ENCODE measurements at regions not wholly inside any gene's neighbourhood (a gene's known extent, or its start where the extent isn't known, plus 50 kb on each side); places are given as distances from the start of the nearest gene placed in this dataset.
"Not testable (repeated sequence)": the region's sequence is repeated elsewhere in the genome, so short reads cannot be mapped to it uniquely, and the experiment has no call there.

GRCh38 chr4:79739912-79740311 is 331.9 kb upstream of the GK2 start:
- no peak for DNase-seq

DNA sequence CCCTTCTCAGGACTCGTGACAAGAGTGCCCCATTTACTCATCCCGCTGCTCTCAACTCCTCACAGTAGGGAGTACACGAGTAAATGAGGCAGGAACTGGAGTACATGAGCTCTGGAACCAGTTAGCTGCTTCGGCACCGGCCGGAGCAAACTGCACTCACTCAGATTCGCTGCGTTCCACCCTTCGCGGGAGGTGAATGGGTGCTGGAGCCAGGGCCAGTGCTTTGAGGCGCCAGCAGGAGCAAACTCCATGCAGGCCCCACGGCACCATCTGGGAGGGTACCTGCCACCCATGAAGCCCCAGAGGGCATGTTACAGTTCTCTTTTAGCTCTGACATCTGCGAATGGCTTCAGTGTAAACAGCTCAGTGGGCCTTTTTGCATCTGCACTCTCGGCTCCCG is 315.5 kb upstream of the GK2 start:
- DNase-seq, result no peak

- DNase-seq, result no peak
Observed at GRCh38 chr4:79700356-79700755, 292.3 kb upstream of the GK2 start.

DNA sequence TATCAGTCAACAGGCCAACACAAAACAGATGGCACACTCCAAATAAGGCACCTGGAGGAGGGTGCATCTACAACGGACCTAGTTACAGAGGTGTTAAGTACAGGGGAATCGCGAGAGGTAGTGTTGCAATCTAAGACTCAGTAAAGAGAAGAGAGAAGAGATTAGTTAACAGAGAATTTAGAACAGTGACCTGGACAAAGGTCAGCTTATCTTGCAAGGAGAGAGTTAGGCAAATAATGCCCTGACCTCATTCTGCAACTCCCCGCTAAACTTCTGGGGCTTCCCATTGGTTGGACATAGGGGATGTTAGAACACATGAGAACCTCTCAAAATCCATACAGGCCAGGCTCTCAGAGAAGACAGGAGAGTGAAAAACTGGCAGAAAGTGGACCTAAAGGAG is 289.4 kb upstream of the GK2 start:
- no peak for DNase-seq

DNA sequence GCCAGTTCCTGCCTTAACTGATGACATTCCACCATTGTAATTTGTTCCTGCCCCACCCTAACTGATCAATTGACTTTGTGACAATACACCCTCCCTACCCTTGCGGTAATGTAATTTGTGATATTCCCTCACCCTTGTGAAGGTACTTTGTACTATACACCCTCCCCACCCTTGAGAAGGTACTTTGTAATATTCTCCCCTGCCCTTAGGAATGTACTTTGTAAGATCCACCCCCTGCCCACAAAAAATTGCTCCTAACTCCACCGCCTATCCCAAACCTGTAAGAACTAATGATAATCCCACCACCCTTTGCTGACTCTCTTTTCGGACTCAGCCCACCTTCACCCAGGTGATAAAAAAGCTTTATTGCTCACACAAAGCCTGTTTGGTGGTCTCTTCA is 288.5 kb upstream of the GK2 start:
- not testable (repeated sequence) for DNase-seq

GRCh38 chr4:79695848-79696247 is 287.8 kb upstream of the GK2 start:
- no peak for DNase-seq

DNA sequence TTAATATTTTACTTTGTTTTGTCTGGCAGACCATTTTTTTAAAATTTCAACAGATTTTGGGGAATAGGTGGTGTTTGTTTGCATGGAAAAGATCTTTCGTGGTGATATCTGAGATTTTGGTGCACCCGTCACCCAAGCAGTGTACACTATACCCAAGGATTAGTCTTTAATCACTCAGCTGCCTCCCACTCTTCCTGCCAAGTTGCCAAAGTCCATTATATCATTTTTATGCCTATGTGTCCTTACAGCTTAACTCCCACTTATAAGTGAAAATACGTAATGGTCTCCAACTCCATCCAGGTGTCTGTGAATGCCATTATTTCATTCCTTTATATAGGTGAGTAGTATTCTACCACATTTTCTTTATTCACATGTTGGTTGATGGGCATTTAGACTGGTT is 281.7 kb upstream of the GK2 start:
- DNase-seq, result no peak

- no peak for DNase-seq
Observed at GRCh38 chr4:79688691-79689090, 280.7 kb upstream of the GK2 start.

DNA sequence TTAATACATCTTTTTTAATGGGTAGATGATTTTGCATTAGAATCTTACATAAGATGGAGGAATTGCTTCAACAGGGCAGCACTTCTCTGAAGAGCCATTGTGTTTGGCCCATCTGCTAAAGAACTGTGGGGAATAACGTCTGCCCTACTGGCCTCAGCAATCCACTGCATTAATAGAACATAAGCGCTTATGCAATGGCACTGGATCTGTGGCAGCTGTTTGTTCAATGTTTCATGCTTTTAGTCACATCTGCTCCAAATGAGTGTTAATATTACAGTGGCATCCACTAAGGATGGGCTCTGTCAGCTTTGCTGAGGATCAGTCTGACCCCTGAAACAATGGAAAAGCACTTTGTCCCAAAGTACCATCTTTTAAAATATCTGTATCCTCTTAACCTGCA is 279.0 kb upstream of the GK2 start:
- DNase-seq, result no peak

DNA sequence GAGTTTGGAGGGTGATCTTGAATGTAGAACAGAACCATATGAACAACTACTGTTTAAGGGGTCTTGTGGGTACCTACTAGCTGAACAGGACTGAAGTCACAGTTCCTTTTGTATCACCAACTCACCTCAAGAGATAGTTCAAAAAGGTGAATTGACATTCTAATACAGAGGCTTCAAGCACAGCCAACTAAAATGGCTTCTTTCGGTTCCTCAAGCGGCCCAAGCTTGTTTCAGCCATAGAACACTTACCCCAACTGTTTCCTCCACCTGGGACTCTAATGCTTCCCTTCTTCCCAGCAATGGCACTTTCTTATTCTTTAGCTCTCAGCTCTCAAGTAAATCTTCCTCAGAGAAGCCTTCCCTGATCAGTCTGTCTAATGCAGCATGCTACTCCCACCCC is 277.5 kb upstream of the GK2 start:
- DNase-seq, result no peak

DNA sequence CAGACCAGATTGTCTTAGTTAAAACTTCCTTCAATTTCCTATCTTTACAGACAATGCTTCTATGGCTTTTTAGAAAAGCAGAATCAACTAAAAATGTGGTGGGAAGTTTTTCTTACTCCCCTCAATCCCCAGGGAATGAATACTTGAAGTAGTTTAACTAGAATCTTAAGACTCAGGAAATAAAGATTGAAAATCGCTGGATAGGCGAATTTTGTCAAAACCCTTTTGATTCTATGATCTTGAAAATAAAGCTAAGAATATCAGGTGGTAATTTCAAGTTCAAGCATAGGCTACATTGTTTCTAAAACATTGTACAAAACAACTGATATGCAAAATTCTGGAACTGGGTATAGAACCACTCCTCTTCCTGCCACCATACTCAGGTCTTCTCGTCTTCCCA is 276.5 kb upstream of the GK2 start:
- DNase-seq, result no peak

DNA sequence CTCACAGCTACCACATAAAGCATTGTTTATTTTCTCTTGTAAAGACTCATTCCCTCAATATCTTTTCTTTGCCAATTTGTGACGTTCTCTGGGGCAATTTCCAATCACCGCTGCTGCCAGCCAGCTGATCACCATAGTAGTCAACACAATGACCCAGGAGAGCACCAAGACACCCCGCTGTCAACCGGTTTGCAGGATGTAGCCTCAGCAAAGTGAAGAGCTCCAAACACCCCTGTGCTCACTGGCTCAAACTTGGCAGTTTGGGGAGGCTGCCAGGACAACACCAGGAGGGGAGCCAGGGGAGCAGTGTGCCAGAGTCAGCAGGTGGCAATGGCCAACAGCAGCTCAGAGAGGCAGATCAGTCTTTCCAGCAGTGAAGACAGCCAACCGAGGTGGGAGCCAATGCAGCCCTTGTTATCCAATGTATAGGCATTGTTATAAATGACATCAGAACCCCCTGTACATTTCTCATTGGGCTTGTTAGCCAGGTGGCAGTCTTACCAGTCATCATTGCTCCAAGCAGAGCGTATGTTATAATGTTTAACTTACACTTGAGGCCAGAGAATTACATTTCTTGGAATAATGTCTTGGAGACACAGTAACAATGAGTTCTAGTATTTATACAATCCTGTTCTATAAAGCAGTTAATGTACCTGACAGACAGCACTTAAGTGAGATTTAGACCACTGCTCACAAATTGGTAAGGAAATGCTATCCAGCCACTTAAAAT is 274.9 kb upstream of the GK2 start:
- DNase-seq, result no peak

DNA sequence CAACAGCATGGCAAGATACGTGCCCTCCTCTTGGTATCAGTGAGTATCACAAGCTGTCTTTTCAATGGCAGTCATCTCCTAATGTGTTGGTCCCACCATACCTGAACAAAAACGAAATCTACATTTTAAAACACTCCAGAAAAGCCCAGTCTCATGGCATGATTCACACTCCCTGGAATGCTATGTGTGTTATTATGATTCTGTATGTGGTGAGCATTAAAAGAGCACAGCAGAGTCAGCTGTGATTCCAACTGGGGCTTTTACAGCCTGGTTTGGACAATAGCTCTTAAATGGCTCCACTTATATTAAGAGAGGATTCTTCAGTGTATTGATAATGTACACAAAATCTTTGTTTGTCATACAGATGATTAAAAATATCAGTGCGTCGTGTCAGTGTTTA is 274.1 kb upstream of the GK2 start:
- DNase-seq, result no peak

- no peak for DNase-seq
Observed at GRCh38 chr4:79679859-79680258, 271.8 kb upstream of the GK2 start.

DNA sequence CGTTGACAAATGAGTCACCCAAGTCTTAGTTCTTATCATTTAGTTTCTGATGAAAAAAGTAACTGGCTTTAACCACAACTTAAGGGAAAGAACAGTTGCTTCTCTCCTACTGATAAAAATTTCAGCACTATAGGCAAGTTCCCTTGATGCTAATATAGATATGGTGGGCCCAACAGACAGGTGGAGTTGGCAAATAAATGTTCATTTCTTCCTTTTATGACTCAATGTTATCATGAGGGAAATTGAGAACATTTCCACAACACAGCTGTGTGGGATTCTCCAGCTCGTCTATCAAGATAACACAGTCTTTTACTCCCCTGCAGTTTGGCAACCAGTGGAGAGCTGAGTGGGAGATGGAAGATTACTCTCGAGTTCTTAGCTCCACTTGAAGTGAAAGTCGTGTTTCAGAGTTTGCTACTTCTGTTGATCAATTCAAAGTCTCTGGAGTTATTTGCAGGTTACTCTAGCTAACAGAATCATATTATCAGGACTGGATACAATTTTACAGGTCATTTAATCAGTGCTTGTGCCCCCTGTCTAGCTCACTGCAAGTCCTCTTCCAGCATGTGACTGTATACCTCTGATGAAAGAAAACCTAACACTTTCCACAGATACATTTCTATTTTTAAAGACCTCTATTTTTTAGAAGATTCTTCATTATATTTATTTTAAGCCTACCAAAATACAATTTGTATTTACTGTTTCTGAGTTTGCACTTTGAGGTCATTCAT is 270.6 kb upstream of the GK2 start:
- DNase-seq, result no peak

- no peak for DNase-seq
Observed at GRCh38 chr4:79676705-79677104, 268.7 kb upstream of the GK2 start.

DNA sequence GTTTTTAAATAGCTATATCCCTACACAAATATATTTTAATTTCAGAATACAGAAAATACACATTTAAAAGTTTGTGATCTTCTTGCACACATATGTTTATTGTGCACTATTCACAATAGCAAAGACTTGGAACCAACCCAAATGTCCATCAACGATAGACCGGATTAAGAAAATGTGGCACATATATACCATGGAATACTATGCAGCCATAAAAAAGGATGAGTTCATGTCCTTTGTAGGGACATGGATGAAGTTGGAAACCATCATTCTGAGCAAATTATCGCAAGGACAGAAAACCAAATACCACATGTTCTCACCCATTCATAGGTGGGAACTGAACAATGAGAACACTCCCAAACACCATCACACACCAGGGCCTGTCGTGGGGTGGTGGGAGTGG is 266.9 kb upstream of the GK2 start:
- not testable (repeated sequence) for DNase-seq

GRCh38 chr4:79673898-79674297 is 265.9 kb upstream of the GK2 start:
- no peak for DNase-seq

GRCh38 chr4:79673377-79673776 is 265.3 kb upstream of the GK2 start:
- DNase-seq, result no peak

DNA sequence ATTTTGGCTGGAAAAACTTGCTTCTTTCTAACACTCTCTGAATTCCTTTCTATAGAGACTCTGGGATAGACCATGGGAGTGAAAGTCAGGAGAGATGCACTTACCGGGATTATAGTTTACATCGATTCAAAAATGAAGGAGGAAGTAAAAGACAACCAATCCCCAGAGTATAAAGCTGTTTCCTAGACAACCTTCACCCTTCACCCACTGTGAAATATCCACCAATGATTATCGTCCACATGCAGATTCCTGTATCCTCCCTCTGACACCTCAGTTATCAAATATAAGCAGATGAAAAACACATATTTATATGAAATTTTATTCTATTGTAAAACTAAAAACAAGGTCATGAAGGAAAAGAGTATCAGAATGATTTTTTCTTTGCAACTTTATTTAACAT is 258.8 kb upstream of the GK2 start:
- no peak for DNase-seq

- no peak for DNase-seq
Observed at GRCh38 chr4:79666112-79666511, 258.1 kb upstream of the GK2 start.

GRCh38 chr4:79663865-79664264 is 255.8 kb upstream of the GK2 start:
- DNase-seq, result no peak

- no peak for DNase-seq
Observed at GRCh38 chr4:79663141-79663540, 255.1 kb upstream of the GK2 start.

GRCh38 chr4:79662651-79663050 is 254.6 kb upstream of the GK2 start:
- no peak for DNase-seq

DNA sequence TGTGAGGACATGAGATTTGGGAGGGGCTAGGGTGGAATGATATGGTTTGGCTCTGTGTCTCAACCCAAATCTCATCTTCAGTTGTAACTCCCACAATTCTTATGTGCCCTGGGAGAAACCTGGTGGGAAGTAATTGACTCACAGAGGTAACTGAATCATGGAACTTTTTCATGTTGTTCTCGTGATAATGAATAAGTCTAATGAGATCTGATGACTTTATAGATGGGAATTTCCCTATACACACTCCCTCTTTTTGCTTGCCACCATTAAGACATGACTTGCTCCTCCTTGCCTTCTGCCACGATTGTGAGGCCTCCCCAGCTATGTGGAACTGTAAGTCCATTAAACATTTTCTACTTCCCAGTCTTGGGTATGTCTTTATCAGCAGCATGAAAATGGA is 253.2 kb upstream of the GK2 start:
- DNase-seq, result no peak
